Liver (tissue), 8 donors: ENCODE measurements at regions not wholly inside any gene's neighbourhood (a gene's known extent, or its start where the extent isn't known, plus 50 kb on each side); places are given as distances from the start of the nearest gene placed in this dataset.

Source experiments
- DNase-seq: peaks from one replicate; pipeline ENCODE4 v3.0.0-alpha.2; 2017; ENCODE audit warnings: low spot score
- H3K27ac ChIP-seq, 2 donors: one replicate each; pipeline ENCODE4 v1.7.0; 2013; ENCODE audit warnings: inconsistent platforms in 2 of 2, low read length in 2 of 2, control low read depth in 1 of 2, low read depth in 1 of 2, mild to moderate bottlenecking in 1 of 2
- H3K27me3 ChIP-seq, 4 donors: one replicate each; pipeline versions ENCODE4 v1.6.1 to v1.7.0; 2013; ENCODE audit warnings: low read length in 3 of 4, inconsistent platforms in 1 of 4, mild to moderate bottlenecking in 1 of 4, moderate library complexity in 1 of 4; ENCODE audit not compliant: control insufficient read depth in 4 of 4, insufficient read depth in 4 of 4
- H3K36me3 ChIP-seq, 4 donors: one replicate each; pipeline versions ENCODE4 v1.6.1 to v1.7.0; 2013; ENCODE audit warnings: low read length in 3 of 4, mild to moderate bottlenecking in 3 of 4, low read depth in 1 of 4, moderate library complexity in 1 of 4; ENCODE audit not compliant: control insufficient read depth in 4 of 4, insufficient read depth in 3 of 4
- H3K4me1 ChIP-seq, 4 donors: one replicate each; pipeline versions ENCODE4 v1.6.1 to v1.7.0; 2013; ENCODE audit warnings: low read length in 3 of 4, mild to moderate bottlenecking in 3 of 4, moderate library complexity in 1 of 4; ENCODE audit not compliant: control insufficient read depth in 4 of 4, insufficient read depth in 4 of 4
- H3K4me3 ChIP-seq, 3 donors: one replicate each; pipeline versions ENCODE4 v1.6.1 to v1.7.0; 2013; ENCODE audit warnings: low read length in 3 of 3, control low read depth in 1 of 3, low read depth in 1 of 3, mild to moderate bottlenecking in 1 of 3
- H3K9ac ChIP-seq, 2 donors: one replicate each; pipeline ENCODE4 v1.7.0; 2013; ENCODE audit warnings: low read length in 2 of 2, mild to moderate bottlenecking in 2 of 2, moderate library complexity in 2 of 2, control low read depth in 1 of 2, low read depth in 1 of 2
- H3K9me3 ChIP-seq, 4 donors: one replicate each; pipeline versions ENCODE4 v1.6.1 to v1.7.0; 2013; ENCODE audit warnings: low read length in 3 of 4; ENCODE audit not compliant: control insufficient read depth in 4 of 4
- FOXA1 ChIP-seq: IDR thresholded peaks from 2 replicates; pipeline ENCODE4 v1.6.1; 2016; ENCODE audit warnings: antibody characterized with exemption
- HNF4A ChIP-seq, 2 donors: conservative IDR thresholded peaks; 2 replicates each; pipeline ENCODE4 v1.6.1; 2016; ENCODE audit warnings: antibody characterized with exemption in 2 of 2, mild to moderate bottlenecking in 2 of 2
- JUND ChIP-seq, 2 donors: IDR thresholded peaks; 2 replicates each; pipeline ENCODE4 v1.6.1; 2016; ENCODE audit warnings: antibody characterized with exemption in 2 of 2
- NR2F2 ChIP-seq: IDR thresholded peaks from 2 replicates; pipeline ENCODE4 v1.6.1; 2016; ENCODE audit warnings: antibody characterized with exemption
- RAD21 ChIP-seq, 2 donors: IDR thresholded peaks; 2 replicates each; pipeline ENCODE4 v1.6.1; 2016; ENCODE audit warnings: antibody characterized with exemption in 2 of 2, mild to moderate bottlenecking in 2 of 2
- SP1 ChIP-seq: IDR thresholded peaks from 2 replicates; pipeline ENCODE4 v1.6.1; 2018; ENCODE audit warnings: antibody characterized with exemption, mild to moderate bottlenecking
- TAF1 ChIP-seq: conservative IDR thresholded peaks from 2 replicates; pipeline ENCODE4 v1.6.1; 2016; ENCODE audit warnings: antibody characterized with exemption, mild to moderate bottlenecking
- YY1 ChIP-seq: IDR thresholded peaks from 2 replicates; pipeline ENCODE4 v1.6.1; 2016; ENCODE audit warnings: antibody characterized with exemption, mild to moderate bottlenecking
- ZBTB33 ChIP-seq: IDR thresholded peaks from 2 replicates; pipeline ENCODE4 v1.6.1; 2016; ENCODE audit warnings: antibody characterized with exemption
- WGBS: extraction: QIAGEN DNeasy Blood & Tissue Kit; methylation state at CpG from one replicate; pipeline ENCODE4 v1.1.7; 2013; 5-methylcytosine and 5-hydroxymethylcytosine counted together
- TF ChIP-seq, protein P1 (sequence below): IDR thresholded peaks from 2 replicates; pipeline ENCODE4 v1.6.1; 2016; ENCODE audit warnings: antibody characterized with exemption
- TF ChIP-seq, protein P2 (sequence below): fragments of 150-350 bp; IDR thresholded peaks from 2 replicates; pipeline ENCODE4 v1.5.1; 2017; ENCODE audit warnings: improper control_type of control experiment, low read depth, low read length; ENCODE audit not compliant: missing input control
- donor health status: healthy.
- donor health status: healthy.
- donor health status: healthy.
- donor health status: healthy.
- donor health status: healthy.

GRCh38 chrX:1140236-1140681 is 72.2 kb downstream of the CRLF2 start:
- H3K27ac ChIP-seq = no peak overlapping the region
- WGBS = 39% methylated on average over 16 of the region's 16 CpGs
- H3K9ac ChIP-seq = no peak overlapping the region
- H3K9me3 ChIP-seq = no peaks in the 10 kb centered on the region
- no peak for DNase-seq
- TF ChIP-seq, protein P1, sequence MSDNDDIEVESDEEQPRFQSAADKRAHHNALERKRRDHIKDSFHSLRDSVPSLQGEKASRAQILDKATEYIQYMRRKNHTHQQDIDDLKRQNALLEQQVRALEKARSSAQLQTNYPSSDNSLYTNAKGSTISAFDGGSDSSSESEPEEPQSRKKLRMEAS = no peak
- TF ChIP-seq TAF1 = no peak
- TF ChIP-seq FOXA1 = no peak
- no peak for TF ChIP-seq YY1
- H3K36me3 ChIP-seq = no peaks in the 10 kb centered on the region
- H3K4me3 ChIP-seq = no peak overlapping the region
- H3K4me1 ChIP-seq = no peaks in the 10 kb centered on the region
- no peaks in the 10 kb centered on the region for H3K27me3 ChIP-seq

DNA sequence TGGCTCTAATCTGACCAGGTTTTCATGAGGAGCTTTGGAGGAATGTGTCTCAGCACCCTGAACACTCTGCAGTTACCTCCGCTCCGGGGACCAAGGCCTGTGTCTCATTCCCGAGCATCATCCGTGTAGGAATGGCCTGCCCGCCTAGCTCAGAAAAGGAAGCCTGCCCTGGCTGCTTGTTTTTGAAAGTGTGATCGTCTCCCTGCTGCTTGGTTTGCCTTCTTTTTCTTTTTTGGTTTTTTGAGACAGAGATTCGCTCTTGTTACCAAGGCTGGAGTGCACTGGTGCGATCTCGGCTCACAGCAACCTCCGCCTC is 73.3 kb downstream of the CRLF2 start:
- WGBS = 75% methylated on average over 10 of the region's 10 CpGs
- Histone ChIP-seq H3K36me3 (no peaks in the 10 kb centered on the region), H3K4me1 (no peaks in the 10 kb centered on the region), H3K9ac (no peak overlapping the region), H3K9me3 (peaks cover 0 to 1% (median 0%) of the 10 kb centered on the region in 4 donors), H3K27ac (no peak overlapping the region), H3K4me3 (no peak overlapping the region), H3K27me3 (no peaks in the 10 kb centered on the region)
- no peak for TF ChIP-seq RAD21 (IDR thresholded peaks at IDR 0.05)
- no peak for TF ChIP-seq SP1
- TF ChIP-seq, protein P2, sequence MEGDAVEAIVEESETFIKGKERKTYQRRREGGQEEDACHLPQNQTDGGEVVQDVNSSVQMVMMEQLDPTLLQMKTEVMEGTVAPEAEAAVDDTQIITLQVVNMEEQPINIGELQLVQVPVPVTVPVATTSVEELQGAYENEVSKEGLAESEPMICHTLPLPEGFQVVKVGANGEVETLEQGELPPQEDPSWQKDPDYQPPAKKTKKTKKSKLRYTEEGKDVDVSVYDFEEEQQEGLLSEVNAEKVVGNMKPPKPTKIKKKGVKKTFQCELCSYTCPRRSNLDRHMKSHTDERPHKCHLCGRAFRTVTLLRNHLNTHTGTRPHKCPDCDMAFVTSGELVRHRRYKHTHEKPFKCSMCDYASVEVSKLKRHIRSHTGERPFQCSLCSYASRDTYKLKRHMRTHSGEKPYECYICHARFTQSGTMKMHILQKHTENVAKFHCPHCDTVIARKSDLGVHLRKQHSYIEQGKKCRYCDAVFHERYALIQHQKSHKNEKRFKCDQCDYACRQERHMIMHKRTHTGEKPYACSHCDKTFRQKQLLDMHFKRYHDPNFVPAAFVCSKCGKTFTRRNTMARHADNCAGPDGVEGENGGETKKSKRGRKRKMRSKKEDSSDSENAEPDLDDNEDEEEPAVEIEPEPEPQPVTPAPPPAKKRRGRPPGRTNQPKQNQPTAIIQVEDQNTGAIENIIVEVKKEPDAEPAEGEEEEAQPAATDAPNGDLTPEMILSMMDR = no peak
- no peak for TF ChIP-seq HNF4A (conservative IDR thresholded peaks at IDR 0.05)
- no peak for TF ChIP-seq NR2F2
- no peak for DNase-seq

- Histone ChIP-seq H3K27me3 (no peaks in the 10 kb centered on the region), H3K36me3 (no peaks in the 10 kb centered on the region), H3K4me1 (no peaks in the 10 kb centered on the region), H3K27ac (no peak overlapping the region), H3K9ac (no peak overlapping the region), H3K4me3 (no peak overlapping the region), H3K9me3 (peaks cover 0 to 1% (median 0%) of the 10 kb centered on the region in 4 donors)
- DNase-seq = no peak
- WGBS = 70% methylated on average over 22 of the region's 22 CpGs
- TF ChIP-seq TAF1 (no peak), NR2F2 (no peak), YY1 (no peak), ZBTB33 (no peak), JUND (IDR thresholded peaks at IDR 0.05) (no peak), HNF4A (conservative IDR thresholded peaks at IDR 0.05) (no peak), RAD21 (IDR thresholded peaks at IDR 0.05) (no peak)
Measured at GRCh38 chrX:1138476-1139184, 73.8 kb downstream of the CRLF2 start.
